Right lobe of liver (tissue), 6 donors: ENCODE measurements at regions not wholly inside any gene's neighbourhood (a gene's known extent, or its start where the extent isn't known, plus 50 kb on each side); places are given as distances from the start of the nearest gene placed in this dataset.

Experiments
- ATAC-seq, 4 donors: fragments of 200-7000 bp; cut with Tn5 transposase; one replicate each; pipeline ENCODE4 v1.9.1; 2020; ENCODE audit warnings: mild to moderate bottlenecking in 4 of 4, moderate library complexity in 4 of 4
- DNase-seq, 3 donors: peaks; one replicate each; pipeline ENCODE4 v3.0.0-alpha.2; 2020
- H3K27ac ChIP-seq, 3 donors: fragments of 200-600 bp; one replicate each; pipeline ENCODE4 v1.8.0; 2022
- H3K27me3 ChIP-seq, 2 donors: fragments of 200-600 bp; one replicate each; pipeline ENCODE4 v1.8.0; 2022
- H3K36me3 ChIP-seq, 4 donors: fragments of 200-600 bp; sonication (generic) in 1 of 4; one replicate each; pipeline versions ENCODE4 v1.5.1 to v1.8.0; 2017 to 2022; ENCODE audit warnings: control low read depth in 1 of 4
- H3K4me1 ChIP-seq, 4 donors: fragments of 200-600 bp; sonication (generic) in 1 of 4; one replicate each; pipeline versions ENCODE4 v1.5.1 to v1.8.0; 2017 to 2022; ENCODE audit warnings: control low read depth in 1 of 4
- H3K4me3 ChIP-seq, 3 donors: fragments of 200-600 bp; one replicate each; pipeline ENCODE4 v1.8.0; 2022
- H3K9me3 ChIP-seq, 4 donors: fragments of 200-600 bp; sonication (generic) in 1 of 4; one replicate each; pipeline versions ENCODE4 v1.5.1 to v1.8.0; 2017 to 2022; ENCODE audit warnings: control low read depth in 1 of 4
- CTCF ChIP-seq, 4 donors: fragments of 200-600 bp in 3 of 4; fragments of 450-650 bp in 1 of 4; IDR thresholded peaks; one replicate each; pipeline versions ENCODE4 v1.5.1 to v1.8.0; 2016 to 2022; ENCODE audit warnings: antibody characterized with exemption in 4 of 4, mild to moderate bottlenecking in 2 of 4
- POLR2A ChIP-seq: fragments of 450-650 bp; IDR thresholded peaks from one replicate; pipeline ENCODE4 v1.6.1; 2017; ENCODE audit warnings: antibody characterized with exemption, mild to moderate bottlenecking
- WGBS: methylation state at CpG from one replicate; pipeline ENCODE4 v1.1.6; 2018; ENCODE audit warnings: low coverage, low lambda C conversion rate; ENCODE audit not compliant: insufficient coverage; ENCODE audit errors: missing lambda C conversion rate; 5-methylcytosine and 5-hydroxymethylcytosine counted together
- intact Hi-C, 2 donors: fragments of 100-400 bp; cut with DNase I; formaldehyde crosslinking; loops; one replicate each; pipeline versions ENCODE4 v1.11.2 to v1.14.1; 2022
- donor health status: DM: no; HTN: yes; CAD: no.
- donor health status: DM: no; HTN: no; CAD: no.
- donor health status: DM: no; HTN: no; CAD: no.
- donor health status: DM: no; HTN: yes; CAD: no.
- donor health status: DM: no; HTN: yes; CAD: no.

- Histone ChIP-seq H3K36me3 (no peaks in the 10 kb centered on the region), H3K27me3 (no peaks in the 10 kb centered on the region), H3K4me1 (no peaks in the 10 kb centered on the region), H3K9me3 (peaks cover 0 to 6% (median 0%) of the 10 kb centered on the region in 4 donors), H3K4me3 (no peak overlapping the region), H3K27ac (no peak overlapping the region)
- intact Hi-C loops: no loop called here
- WGBS: 7% methylated on average over 3 of the region's 3 CpGs
- ATAC-seq: no peak
- DNase-seq: no peak
- TF ChIP-seq POLR2A (no peak), CTCF (IDR thresholded peaks at IDR 0.05) (no peak)
These were observed 72.4 kb upstream of the IFNAR2 start for GRCh38 chr21:33157303-33157702.

DNA sequence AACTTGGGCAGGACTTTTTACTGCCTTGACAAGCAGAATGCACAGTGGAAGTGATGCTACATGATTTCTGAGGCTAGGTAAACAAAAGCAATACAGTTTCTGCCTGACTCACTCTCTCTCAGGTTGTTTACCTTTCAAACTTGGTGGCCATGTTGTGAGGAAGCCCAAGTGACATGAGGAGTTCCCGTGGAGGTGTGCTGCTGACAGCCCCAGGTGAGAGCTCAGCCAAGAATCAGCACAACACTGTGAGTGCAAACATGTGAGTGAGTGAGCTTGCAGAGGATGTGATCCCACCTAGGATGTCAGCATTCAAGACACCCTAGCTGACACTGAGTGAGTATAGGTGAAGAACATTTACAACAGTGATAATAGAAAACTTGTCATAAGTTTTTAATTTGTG, 71.1 kb upstream of the IFNAR2 start:
- DNase-seq (no peak), ATAC-seq (no peak)
- Histone ChIP-seq H3K4me1 (no peaks in the 10 kb centered on the region), H3K9me3 (peaks cover 0 to 6% (median 0%) of the 10 kb centered on the region in 4 donors), H3K36me3 (no peaks in the 10 kb centered on the region), H3K27me3 (no peaks in the 10 kb centered on the region), H3K27ac (no peak overlapping the region), H3K4me3 (no peak overlapping the region)
- no peak for TF ChIP-seq POLR2A
- no peak for TF ChIP-seq CTCF (IDR thresholded peaks at IDR 0.05)
- no CpG with 5 or more reads among the region's 1 CpG for WGBS
- intact Hi-C loops: no loop called here

GRCh38 chr21:33162436-33162951, 67.2 kb upstream of the IFNAR2 start:
- ATAC-seq (no peak), DNase-seq (no peak)
- Histone ChIP-seq H3K9me3 (peaks cover 0 to 6% (median 0%) of the 10 kb centered on the region in 4 donors), H3K27ac (no peak overlapping the region), H3K27me3 (no peaks in the 10 kb centered on the region), H3K4me3 (no peak overlapping the region), H3K4me1 (no peaks in the 10 kb centered on the region), H3K36me3 (no peaks in the 10 kb centered on the region)
- no peak for TF ChIP-seq CTCF (IDR thresholded peaks at IDR 0.05)
- TF ChIP-seq POLR2A: no peak
- WGBS: 39% methylated on average over 14 of the region's 15 CpGs
- intact Hi-C loops: no loop called here

DNA sequence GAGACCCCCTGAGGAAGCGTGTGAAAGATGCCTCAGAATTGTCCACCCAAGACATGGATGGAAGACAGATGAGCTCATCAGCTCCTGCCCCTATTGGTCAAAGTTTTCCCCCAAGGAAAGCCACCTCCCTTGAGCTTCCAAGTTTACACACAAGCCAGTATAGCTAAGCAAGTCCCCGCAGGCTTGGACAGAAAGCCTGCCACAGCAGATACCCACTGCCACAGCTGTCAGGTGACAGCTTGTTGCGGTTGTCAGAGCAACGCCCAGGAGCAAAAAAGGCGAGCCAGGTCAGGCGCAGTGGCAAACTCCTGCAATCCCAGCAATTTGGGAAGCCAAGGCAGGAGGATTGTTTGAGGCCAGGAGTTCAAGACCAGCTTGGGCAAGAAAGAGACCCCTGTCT, 60.9 kb upstream of the IFNAR2 start:
- 79% methylated on average over 3 of the region's 6 CpGs for WGBS
- DNase-seq (no peak), ATAC-seq (no peak)
- no peaks in the 10 kb centered on the region for H3K27me3 ChIP-seq
- H3K4me3 ChIP-seq: no peak overlapping the region
- intact Hi-C loops: no loop called here
- TF ChIP-seq CTCF (IDR thresholded peaks at IDR 0.05) (no peak), POLR2A (no peak)
- H3K36me3 ChIP-seq: no peaks in the 10 kb centered on the region
- H3K9me3 ChIP-seq: no peaks in the 10 kb centered on the region
- no peak overlapping the region for H3K27ac ChIP-seq
- H3K4me1 ChIP-seq: no peaks in the 10 kb centered on the region

DNA sequence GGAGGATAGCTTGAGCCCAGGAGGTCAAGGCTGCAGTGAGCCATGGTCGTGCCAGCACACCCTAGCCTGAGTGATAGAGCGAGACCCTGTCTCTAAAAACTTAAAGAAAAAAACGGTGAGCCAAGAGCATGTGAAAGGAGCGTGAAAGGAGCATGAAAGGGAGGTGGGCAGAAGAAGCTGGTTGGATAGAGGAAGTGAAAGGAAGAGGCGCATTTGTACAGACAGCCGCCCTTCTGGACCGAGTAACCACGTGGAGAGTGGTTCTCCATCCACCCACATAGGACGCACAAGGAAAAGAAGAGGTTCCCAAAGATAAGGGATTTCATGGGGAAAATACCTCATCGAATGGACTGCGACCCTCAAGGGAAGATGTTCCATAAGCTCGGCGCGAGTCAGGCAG, 60.4 kb upstream of the IFNAR2 start:
- intact Hi-C loops: no loop called here
- H3K27me3 ChIP-seq: no peaks in the 10 kb centered on the region
- 63% methylated on average over 10 of the region's 14 CpGs for WGBS

More for the DNA sequence above, 60.4 kb upstream of the IFNAR2 start:
- no peak for TF ChIP-seq POLR2A
- TF ChIP-seq CTCF (IDR thresholded peaks at IDR 0.05): no peak
- H3K4me1 ChIP-seq: no peaks in the 10 kb centered on the region
- H3K36me3 ChIP-seq: no peaks in the 10 kb centered on the region
- no peak for DNase-seq
- no peak for ATAC-seq
- H3K27ac ChIP-seq: no peak overlapping the region
- H3K9me3 ChIP-seq: no peaks in the 10 kb centered on the region
- H3K4me3 ChIP-seq: no peak overlapping the region
